ACHN (cell line): ENCODE measurements at regions not wholly inside any gene's neighbourhood (a gene's known extent, or its start where the extent isn't known, plus 50 kb on each side); places are given as distances from the start of the nearest gene placed in this dataset.

Source experiments
- DNase-seq: peaks from one replicate; pipeline ENCODE4 v3.0.0-alpha.2; 2015
- in situ Hi-C: cut with HindIII; loops from 2 replicates; pipeline ENCODE4 v1.10.0; 2017; ENCODE audit warnings: low sequenced_read_pairs, low pct_ligation_motif_present, low pct_unique_long_range_greater_than_20kb

GRCh38 chr18:37671119-37671518, 105.5 kb upstream of the CELF4 start:
- no peak for DNase-seq
- in situ Hi-C loops = no loop called here

GRCh38 chr18:37669991-37670534, 104.5 kb upstream of the CELF4 start:
- no peak for DNase-seq
- in situ Hi-C loops = no loop called here

- in situ Hi-C loops = no loop called here
- no peak for DNase-seq
Measured at GRCh38 chr18:37668971-37669747, 103.6 kb upstream of the CELF4 start.

GRCh38 chr18:37667836-37668235, 102.2 kb upstream of the CELF4 start:
- DNase-seq = no peak
- in situ Hi-C loops = no loop called here

GRCh38 chr18:37666991-37667390, 101.4 kb upstream of the CELF4 start:
- in situ Hi-C loops = no loop called here
- no peak for DNase-seq

- DNase-seq = no peak
- in situ Hi-C loops = no loop called here
Measured at GRCh38 chr18:37666451-37666850, 100.9 kb upstream of the CELF4 start.

- in situ Hi-C loops = no loop called here
- no peak for DNase-seq
Measured at GRCh38 chr18:37665346-37665745, 99.7 kb upstream of the CELF4 start.

GRCh38 chr18:37663446-37663845, 97.8 kb upstream of the CELF4 start:
- no peak for DNase-seq
- in situ Hi-C loops = no loop called here

GRCh38 chr18:37662546-37663339, 97.1 kb upstream of the CELF4 start:
- DNase-seq = no peak
- in situ Hi-C loops = no loop called here

GRCh38 chr18:37662099-37662498, 96.5 kb upstream of the CELF4 start:
- in situ Hi-C loops = no loop called here
- no peak for DNase-seq

GRCh38 chr18:37661478-37661877, 95.9 kb upstream of the CELF4 start:
- DNase-seq = no peak
- in situ Hi-C loops = no loop called here

GRCh38 chr18:37661061-37661460, 95.5 kb upstream of the CELF4 start:
- DNase-seq = no peak
- in situ Hi-C loops = no loop called here

- in situ Hi-C loops = no loop called here
- DNase-seq = no peak
Measured at GRCh38 chr18:37660658-37661057, 95.1 kb upstream of the CELF4 start.

- in situ Hi-C loops = no loop called here
Measured at GRCh38 chr18:37659906-37660305, 94.3 kb upstream of the CELF4 start.

GRCh38 chr18:37658894-37659293, 93.3 kb upstream of the CELF4 start:
- DNase-seq = no peak
- in situ Hi-C loops = no loop called here

More at GRCh38 chr18:37659906-37660305, 94.3 kb upstream of the CELF4 start:
- no peak for DNase-seq

- no peak for DNase-seq
- in situ Hi-C loops = no loop called here
Measured at GRCh38 chr18:37657493-37657892, 91.9 kb upstream of the CELF4 start.

- peak; percentile 38 for DNase-seq
- in situ Hi-C loops = no loop called here
Measured at GRCh38 chr18:37654731-37655369, 89.3 kb upstream of the CELF4 start.

- in situ Hi-C loops = no loop called here
- no peak for DNase-seq
Measured at GRCh38 chr18:37654034-37654433, 88.4 kb upstream of the CELF4 start.

GRCh38 chr18:37653618-37654017, 88.0 kb upstream of the CELF4 start:
- no peak for DNase-seq
- in situ Hi-C loops = no loop called here
